Activated naive CD4-positive, alpha-beta T cell treated with Interleukin-2 at 50 U/mL for 16 hours (primary cell): ENCODE measurements at regions not wholly inside any gene's neighbourhood (a gene's known extent, or its start where the extent isn't known, plus 50 kb on each side); places are given as distances from the start of the nearest gene placed in this dataset.

ENCODE experiments used
- DNase-seq: peaks from one replicate; pipeline ENCODE4 v3.0.0-alpha.2; 2020

- no peak for DNase-seq
These were observed 95.9 kb upstream of the COL21A1 start for GRCh38 chr6:56343295-56343694.

DNA sequence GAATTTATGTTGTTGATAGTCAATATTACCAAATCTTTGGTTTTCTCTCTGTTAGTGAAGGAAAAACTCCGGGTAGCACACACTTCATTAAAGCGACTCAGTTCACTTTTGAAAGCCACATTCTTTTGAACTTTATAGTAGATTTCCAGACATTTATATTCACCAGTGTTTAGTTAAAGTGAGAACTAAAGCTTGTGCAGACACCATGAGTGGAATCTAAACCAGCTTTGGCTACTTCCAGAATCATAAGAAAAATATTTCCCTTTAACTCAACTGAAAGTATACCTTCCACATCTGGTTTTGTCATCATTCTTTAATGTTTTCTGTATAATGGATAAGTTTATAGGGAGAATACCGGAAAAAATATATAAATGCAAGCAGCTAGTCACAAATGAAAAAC, 92.1 kb upstream of the COL21A1 start:
- no peak for DNase-seq

DNA sequence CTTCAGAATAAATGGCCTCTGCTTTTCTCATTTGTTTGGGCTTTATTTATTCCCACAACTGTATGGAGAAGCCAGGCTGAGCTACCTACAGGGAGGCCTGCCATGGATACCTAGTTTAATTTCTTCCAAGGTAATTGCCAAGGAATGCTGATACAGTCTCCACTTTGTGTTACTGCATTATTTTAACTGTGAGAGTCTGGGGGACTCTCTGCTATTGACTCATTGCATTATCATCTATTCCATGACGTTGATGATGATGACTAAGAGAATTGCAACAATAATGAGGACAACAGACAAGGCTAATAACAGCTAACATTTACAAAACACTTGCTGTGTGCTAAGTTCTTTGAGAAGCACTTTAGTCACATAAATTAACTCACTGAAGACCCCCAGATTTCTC, 88.3 kb upstream of the COL21A1 start:
- no peak for DNase-seq

DNA sequence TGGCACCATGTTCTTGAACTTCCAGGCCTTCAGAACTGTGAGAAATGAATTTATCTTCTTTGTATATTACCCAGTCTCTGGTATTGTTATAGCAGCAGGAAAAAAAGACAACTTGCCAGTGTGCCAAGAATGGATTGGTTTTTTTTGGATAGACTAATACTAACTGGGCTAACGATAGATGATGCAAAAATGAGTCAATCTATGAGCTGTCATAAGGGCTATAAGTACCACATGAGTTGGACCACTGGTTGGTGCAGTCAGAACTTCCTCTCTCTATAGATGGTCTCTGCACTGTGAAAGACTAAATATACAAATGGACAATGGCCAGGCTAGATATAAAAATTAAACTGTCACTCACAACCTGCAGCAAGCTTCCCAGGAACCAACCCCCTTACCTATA, 87.6 kb upstream of the COL21A1 start:
- no peak for DNase-seq

- no peak for DNase-seq
These were observed 82.1 kb upstream of the COL21A1 start for GRCh38 chr6:56329271-56330050.

- no peak for DNase-seq
These were observed 81.3 kb upstream of the COL21A1 start for GRCh38 chr6:56328728-56329090.

DNA sequence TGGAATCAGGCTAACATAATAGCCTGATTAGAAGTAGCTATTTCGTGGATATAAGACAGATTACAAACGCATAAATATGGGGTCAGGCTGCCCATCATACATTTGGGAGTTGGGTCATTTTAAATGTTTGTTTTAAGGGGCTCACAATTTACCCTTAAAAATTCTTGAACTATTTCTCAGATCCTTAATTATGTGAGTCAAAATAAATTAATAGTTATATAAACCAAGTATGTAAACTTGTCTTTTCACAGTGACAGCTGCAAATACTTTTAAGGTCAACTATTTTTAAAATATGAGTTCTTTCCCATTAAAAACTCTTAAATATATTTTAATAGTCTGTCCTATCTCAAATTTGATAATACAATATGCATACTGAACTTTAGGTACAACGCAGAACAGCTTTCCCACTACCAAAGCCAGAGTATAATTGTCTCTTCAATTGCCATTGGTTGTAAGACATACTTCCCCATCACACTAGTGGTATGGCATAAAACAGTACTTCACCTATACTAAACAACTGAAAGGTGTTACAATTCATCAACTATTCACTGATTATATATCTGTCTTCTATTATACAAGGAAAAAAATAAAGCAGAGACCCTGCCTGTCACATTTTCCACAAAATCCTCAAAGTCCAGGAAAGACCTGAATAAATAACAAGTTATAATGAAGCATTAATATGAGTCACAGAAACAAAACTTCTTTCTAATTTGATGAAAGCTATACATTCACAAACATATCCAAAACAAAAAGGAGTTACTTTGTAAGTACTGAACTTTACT, 80.8 kb upstream of the COL21A1 start:
- DNase-seq, result no peak

GRCh38 chr6:56324396-56324795, 77.0 kb upstream of the COL21A1 start:
- no peak for DNase-seq

DNA sequence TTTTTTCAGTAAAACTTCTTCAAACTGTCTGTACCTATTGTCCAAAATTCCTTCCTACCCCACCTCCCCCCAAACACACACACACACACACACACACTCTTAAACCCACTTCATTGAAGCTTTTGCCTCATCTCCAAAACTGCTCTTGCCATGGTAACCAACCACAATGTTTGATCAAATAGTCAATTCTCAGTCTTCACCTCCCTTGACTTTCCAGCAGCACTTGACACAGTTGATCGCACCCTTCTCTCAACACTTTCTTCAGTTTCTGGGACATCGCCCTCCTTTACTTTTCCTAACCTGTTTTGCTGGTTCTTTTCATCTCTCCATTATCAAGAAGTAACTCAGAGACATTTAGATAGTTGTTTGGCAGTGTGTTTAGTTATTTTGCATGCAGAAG, 71.5 kb upstream of the COL21A1 start:
- DNase-seq, result no peak

- DNase-seq, result no peak
These were observed 67.5 kb upstream of the COL21A1 start for GRCh38 chr6:56314683-56315523.

DNA sequence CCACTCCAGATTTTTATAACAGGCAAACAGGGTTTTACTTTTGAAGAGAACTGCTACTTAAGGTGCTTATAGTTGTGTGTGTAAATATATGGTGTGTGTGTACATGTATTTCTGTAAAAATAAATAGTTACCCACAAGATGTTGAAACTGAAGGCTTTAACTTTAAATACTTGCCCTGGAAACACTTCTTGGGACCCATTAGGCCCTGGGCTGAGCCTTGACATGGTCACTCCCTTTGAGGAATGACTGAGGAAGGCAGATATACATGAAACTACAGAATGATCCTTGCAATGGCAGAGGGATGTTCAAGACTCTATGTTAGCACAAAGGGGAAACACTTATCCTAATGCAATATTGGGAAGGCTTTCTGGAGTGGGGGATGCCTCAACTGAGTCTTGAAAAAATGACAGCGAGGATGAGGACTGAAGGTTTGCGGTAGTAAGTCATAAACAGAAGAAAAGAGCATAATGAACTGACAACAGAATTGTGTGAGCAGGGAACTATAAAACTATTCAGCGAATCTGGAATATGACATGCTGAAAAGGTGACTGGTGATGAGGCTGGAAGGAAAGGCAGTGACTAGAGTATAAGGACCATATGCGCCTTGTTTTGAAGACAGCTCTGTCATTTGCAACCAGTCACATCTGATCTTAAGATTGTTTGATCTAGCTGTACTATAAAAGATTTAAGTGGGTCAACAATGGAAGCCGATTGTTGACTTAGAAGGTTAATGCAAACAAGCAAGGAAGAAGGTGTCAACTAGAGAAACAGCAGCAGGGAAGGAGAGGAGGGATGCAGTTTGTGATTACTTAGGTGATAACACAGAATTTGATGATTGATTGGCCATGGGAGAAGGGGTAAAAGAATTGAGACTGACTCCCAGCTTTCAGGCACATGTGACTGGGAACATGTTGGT, 64.4 kb upstream of the COL21A1 start:
- DNase-seq, result no peak

DNA sequence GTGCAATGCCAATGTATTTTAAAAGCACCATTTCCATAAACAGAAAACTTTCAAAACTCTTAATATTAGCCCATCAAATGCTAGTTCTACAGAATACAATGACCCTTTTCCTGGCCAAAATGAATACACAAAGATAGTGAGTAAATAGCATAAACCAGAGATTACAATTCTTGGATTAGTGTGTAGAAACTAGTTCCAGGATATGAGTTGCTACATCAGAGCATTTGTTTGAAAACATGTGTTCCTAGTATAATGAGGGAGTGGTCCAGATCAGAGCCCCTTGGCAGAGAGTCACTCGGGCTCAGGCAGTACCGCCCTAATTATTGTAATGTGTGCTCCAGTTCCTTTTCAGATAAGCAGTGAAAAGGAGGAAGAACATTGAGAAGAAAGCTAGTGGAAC, 63.7 kb upstream of the COL21A1 start:
- no peak for DNase-seq

DNA sequence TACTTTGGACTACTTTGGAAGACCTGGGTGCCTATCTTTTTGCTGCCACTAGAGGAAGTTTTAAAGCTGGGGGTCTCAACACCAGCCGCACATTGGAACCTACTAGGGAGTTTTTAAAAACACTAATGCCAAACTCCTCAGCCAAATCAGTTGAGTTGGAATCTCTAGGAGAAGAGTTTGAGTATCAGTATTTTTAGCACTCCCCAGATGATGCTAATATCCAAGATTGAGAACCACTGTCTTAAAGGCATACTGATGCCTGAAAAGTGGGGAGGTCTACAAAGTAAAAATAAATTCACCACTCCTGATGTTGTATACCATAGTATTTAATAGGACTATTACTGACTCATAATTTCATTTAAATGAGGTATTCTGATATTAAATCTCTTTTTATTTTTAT, 62.9 kb upstream of the COL21A1 start:
- no peak for DNase-seq

GRCh38 chr6:56299916-56300315, 52.5 kb upstream of the COL21A1 start:
- DNase-seq, result no peak

DNA sequence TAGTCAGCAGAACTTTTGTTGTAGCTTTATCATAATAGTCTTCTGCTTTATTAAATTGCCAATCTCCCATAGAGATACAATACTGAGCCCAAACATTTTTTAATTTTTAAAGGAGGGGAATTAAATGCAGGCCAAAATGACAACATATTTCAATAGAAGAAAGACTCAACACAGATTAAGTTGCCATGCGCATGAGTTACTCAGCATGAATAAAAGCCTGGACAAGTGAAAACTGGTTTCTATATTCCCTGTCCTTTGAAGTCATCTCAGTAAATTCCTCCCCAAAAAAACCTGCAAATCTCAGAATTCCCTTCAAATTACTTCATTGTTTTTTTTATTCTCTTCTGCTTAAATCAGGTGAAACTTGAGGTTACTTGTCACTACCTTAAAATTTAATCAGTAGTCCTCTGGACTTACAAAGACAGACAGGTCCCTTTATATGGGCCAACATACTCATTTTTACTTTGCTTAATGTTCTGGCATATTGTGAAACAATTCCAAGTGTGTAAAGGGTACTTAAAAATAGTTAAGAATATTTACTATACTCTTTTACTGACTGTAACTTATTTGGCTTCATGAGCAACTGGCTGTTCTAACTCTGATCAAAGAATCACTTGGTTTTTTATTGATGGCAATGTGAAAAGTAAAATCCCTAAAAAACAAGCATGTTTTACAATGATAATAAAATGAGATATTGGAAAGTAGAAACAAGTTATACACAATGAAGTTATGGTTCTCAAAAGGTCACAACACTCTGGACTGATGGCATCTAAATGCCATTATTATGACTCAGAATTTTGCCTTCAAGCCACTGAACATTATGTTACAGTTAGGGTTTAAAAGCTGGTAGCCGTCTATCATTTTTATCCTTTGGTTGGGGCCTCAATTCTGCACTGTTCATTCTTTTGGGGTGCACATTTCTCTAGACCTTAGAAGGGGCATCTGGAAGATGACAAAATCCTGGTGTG, 49.9 kb upstream of the COL21A1 start:
- DNase-seq, result no peak
